Epithelial cell of proximal tubule (primary cell): ENCODE measurements at regions not wholly inside any gene's neighbourhood (a gene's known extent, or its start where the extent isn't known, plus 50 kb on each side); places are given as distances from the start of the nearest gene placed in this dataset.

Experiments
- DNase-seq: peaks from one replicate; pipeline ENCODE4 v3.0.0-alpha.2; 2011; ENCODE audit warnings: low read depth
- H3K4me3 ChIP-seq: 2 replicates; pipeline ENCODE4 v1.5.1; 2011; ENCODE audit warnings: low read depth, mild to moderate bottlenecking, low read length
- TF ChIP-seq, protein P1 (sequence below): conservative IDR thresholded peaks from 2 replicates; pipeline ENCODE4 v1.5.1; 2012; ENCODE audit warnings: low read depth, mild to moderate bottlenecking, low read length

DNA sequence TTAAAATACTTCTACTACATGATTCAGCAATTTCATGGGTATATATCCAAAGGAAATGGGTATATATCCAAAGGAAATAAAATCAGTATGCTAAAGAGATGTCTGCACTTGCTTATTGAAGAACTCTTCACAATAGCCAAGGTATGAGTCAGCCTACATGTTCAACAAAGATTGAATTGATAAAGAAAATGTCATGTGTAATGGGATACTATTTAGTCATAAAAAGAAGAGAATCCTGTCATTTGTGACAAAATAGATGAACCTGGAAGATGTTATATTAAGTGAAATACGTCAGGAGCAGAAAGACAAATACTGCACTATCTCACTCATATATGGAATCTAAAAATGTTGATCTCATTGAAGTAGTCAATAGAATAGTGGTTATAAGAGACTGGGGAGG is 944.5 kb upstream of the CTNND2 start:
- TF ChIP-seq, protein P1, sequence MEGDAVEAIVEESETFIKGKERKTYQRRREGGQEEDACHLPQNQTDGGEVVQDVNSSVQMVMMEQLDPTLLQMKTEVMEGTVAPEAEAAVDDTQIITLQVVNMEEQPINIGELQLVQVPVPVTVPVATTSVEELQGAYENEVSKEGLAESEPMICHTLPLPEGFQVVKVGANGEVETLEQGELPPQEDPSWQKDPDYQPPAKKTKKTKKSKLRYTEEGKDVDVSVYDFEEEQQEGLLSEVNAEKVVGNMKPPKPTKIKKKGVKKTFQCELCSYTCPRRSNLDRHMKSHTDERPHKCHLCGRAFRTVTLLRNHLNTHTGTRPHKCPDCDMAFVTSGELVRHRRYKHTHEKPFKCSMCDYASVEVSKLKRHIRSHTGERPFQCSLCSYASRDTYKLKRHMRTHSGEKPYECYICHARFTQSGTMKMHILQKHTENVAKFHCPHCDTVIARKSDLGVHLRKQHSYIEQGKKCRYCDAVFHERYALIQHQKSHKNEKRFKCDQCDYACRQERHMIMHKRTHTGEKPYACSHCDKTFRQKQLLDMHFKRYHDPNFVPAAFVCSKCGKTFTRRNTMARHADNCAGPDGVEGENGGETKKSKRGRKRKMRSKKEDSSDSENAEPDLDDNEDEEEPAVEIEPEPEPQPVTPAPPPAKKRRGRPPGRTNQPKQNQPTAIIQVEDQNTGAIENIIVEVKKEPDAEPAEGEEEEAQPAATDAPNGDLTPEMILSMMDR = no peak
- no peak overlapping the region for H3K4me3 ChIP-seq
- no peak for DNase-seq

DNA sequence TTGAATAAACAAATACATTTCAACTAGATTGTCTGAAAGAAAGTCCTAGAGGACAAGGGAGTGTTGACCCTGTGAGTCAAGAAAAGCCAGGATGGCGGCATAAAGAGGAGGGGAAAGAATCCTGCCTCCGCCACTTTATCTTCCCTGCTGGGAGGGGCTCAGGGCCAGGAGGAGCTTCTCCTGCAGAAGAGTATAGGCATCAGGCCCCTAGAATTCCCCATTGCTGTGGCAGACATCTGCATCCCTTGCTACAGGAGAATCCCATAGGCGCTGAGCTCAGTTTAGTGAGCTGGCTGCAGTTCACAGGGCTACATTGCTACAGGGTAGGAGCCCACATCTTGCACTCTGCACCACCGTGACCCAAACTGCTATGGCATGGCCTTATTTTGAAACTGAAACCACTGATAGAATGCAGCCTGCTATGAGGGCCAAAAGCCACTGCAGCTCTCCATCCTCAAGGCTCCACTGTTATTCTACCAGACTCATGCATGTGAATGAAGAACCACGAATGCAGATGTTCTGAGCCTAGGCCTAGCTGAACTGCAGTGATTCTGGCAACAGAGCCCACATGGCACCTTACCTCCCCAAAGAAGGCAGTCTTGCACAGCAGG is 941.4 kb upstream of the CTNND2 start:
- TF ChIP-seq, protein P1 = no peak
- no peak for DNase-seq
- no peak overlapping the region for H3K4me3 ChIP-seq

DNA sequence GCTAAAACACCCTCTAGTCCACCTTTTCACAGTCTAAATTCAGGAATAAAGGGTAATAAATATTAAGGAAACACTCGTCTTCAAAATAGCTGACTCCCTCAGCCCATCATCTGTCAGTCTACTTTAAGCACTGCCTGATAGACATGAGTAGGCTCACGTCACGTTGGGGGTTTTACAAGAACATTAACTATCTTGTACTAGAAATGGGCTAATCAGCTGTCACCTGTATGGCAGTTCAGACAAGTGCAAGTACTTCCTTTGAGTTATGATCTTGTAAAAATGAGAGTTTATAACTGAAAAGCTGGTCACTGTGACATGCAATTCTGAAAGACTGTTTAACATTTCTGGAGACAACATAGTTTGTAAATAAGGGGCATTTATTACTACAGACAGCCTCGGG is 936.7 kb upstream of the CTNND2 start:
- TF ChIP-seq, protein P1 = no peak
- DNase-seq = no peak
- H3K4me3 ChIP-seq = no peak overlapping the region

DNA sequence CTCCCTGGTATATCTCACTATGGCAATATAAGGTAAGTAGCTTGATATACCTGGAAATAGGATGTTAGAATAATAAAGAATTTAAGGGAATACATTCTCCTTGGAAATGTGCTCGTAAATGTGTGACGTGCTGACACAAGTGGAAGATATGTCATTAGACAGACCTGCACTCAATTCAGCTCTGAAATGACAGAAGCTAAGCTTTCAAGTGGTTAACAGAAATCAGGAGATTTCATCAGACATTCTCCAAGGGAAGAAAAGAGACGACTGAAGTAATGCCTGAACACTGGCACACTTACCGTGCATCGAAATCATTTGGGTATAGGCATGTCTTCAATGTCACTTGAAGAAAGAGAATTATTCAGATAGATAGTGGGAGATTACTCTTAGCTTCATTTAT is 933.3 kb upstream of the CTNND2 start:
- no peak for DNase-seq
- no peak overlapping the region for H3K4me3 ChIP-seq
- TF ChIP-seq, protein P1 = no peak

DNA sequence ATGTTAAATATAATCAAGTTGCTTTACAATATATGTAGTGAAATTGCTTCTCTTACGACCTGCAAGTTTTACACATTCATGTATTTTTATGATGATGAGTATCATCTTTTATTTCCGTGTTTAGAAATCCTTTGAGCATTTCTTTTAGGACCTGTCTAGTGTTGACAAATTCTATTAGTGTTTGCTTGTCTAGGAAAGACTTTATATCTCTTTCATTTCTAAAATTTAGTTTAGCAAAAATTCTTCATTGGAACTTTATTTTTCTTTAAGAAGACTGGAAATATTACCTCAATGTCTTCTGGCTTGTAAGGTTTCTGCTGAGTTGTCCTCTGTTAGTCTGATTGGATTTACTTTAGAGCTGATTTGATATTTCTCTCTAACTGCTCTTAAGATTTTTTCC is 920.9 kb upstream of the CTNND2 start:
- DNase-seq = no peak
- H3K4me3 ChIP-seq = no peak overlapping the region
- TF ChIP-seq, protein P1 = no peak

DNA sequence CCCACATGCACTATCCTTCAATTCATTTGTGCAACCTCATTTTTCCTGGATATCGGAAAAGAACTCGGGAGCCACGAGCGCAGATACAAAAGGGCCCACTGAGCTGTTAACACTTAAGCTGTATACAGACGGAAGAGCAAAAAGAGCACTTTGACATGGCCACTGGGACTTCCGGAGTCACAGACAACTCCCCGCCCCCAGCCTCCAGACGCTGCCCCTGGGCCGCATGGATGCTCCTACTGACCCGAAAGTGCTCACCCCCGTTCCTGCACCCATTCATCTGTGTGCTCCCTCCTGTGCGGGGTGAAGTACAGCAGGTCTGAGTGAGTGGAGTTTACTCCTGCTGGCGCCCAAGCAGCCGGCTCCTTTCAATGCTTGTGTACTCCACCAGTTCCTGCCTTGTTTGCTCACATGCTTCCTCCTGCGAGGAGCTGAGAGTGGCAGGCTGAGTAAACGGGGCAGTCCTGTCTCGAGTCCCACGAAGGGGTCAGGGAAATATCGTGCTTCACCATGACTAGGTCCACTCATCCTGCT is 901.0 kb upstream of the CTNND2 start:
- DNase-seq = no peak
- TF ChIP-seq, protein P1 = no peak
- no peak overlapping the region for H3K4me3 ChIP-seq

DNA sequence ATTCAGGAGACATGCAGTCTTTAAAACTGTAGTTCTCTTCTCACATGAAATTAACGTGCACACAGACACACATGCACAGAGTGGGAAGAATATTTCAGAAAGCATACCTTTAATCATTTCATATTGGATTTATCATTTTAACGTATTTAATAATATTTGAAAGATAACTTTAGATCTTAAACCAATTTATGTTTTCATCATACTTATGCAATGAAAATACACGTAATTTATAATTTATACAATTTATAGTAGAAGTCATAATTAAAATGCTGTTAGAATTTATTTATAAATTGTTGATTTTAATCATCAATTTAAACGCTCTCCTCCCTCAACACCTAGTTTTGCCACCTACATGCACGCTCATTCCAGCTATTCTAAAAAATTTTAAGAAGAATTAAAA is 894.9 kb upstream of the CTNND2 start:
- TF ChIP-seq, protein P1 = no peak
- no peak overlapping the region for H3K4me3 ChIP-seq
- no peak for DNase-seq
